ENCODE measurements at regions not wholly inside any gene's neighbourhood (a gene's known extent, or its start where the extent isn't known, plus 50 kb on each side); places are given as distances from the start of the nearest gene placed in this dataset.

- TF ChIP-seq, protein P1, sequence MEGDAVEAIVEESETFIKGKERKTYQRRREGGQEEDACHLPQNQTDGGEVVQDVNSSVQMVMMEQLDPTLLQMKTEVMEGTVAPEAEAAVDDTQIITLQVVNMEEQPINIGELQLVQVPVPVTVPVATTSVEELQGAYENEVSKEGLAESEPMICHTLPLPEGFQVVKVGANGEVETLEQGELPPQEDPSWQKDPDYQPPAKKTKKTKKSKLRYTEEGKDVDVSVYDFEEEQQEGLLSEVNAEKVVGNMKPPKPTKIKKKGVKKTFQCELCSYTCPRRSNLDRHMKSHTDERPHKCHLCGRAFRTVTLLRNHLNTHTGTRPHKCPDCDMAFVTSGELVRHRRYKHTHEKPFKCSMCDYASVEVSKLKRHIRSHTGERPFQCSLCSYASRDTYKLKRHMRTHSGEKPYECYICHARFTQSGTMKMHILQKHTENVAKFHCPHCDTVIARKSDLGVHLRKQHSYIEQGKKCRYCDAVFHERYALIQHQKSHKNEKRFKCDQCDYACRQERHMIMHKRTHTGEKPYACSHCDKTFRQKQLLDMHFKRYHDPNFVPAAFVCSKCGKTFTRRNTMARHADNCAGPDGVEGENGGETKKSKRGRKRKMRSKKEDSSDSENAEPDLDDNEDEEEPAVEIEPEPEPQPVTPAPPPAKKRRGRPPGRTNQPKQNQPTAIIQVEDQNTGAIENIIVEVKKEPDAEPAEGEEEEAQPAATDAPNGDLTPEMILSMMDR (IDR thresholded peaks at IDR 0.05) = no peak
- TF ChIP-seq TEAD4 (CRISPR knock-in tag; IDR thresholded peaks at IDR 0.05) (no peak), NR3C1 (CRISPR knock-in tag; conservative IDR thresholded peaks at IDR 0.05; ENCODE audit: low read depth) (no peak), RORB (CRISPR knock-in tag; IDR thresholded peaks at IDR 0.05) (no peak), GTF2I (CRISPR knock-in tag; conservative IDR thresholded peaks at IDR 0.05) (no peak), ZBTB21 (CRISPR knock-in tag; IDR thresholded peaks at IDR 0.05; ENCODE audit: borderline replicate concordance) (no peak), ZNF425 (CRISPR knock-in tag; conservative IDR thresholded peaks at IDR 0.05) (no peak), ATF1 (CRISPR knock-in tag; IDR thresholded peaks at IDR 0.05) (no peak), E2F1 (CRISPR knock-in tag; IDR thresholded peaks at IDR 0.05) (no peak)
- TF ChIP-seq, protein P2, sequence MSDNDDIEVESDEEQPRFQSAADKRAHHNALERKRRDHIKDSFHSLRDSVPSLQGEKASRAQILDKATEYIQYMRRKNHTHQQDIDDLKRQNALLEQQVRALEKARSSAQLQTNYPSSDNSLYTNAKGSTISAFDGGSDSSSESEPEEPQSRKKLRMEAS (CRISPR knock-in tag; IDR thresholded peaks at IDR 0.05) = no peak
Measured at GRCh38 chr16:79991969-79992368, 391.4 kb upstream of the MAF start.

Data from WTC11 (cell line).